Stimulated activated CD4-positive, alpha-beta T cell treated with anti-CD3 and anti-CD28 coated beads, Interleukin-4, amount 100 ng/mL, for 1 hour (primary cell): ENCODE measurements at regions not wholly inside any gene's neighbourhood (a gene's known extent, or its start where the extent isn't known, plus 50 kb on each side); places are given as distances from the start of the nearest gene placed in this dataset.
"Not testable (repeated sequence)": the region's sequence is repeated elsewhere in the genome, so short reads cannot be mapped to it uniquely, and the experiment has no call there.

Experiments
- DNase-seq: peaks from one replicate; pipeline ENCODE4 v3.0.0-alpha.2; 2020

DNA sequence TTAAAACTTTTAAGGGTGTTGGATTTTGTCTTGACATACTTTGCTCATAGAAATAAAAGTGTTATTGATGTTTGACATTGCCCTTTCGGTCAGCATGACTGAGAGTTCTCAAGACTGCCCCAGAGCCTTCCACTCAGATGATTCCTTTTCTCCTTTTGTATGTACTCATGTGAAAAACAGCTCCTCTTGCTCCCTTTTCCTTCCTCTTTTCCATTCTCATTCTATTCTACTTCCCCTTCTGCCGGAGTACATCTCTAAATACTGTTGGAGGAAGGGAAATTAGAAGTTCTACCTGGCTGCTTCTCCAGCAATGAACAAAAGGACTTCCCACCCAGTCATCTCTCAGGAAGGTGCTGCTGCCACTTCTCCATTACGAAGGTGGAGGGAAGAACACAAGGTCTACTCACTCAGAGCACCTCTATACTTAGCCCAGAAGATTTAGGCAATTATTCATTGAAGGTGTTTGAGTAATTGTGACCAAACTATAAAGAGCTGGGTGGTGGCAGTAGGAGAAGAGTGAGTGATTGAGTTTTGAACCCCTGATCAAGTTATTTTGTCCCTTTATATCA is 163.8 kb upstream of the MBNL1 start:
- no peak for DNase-seq

DNA sequence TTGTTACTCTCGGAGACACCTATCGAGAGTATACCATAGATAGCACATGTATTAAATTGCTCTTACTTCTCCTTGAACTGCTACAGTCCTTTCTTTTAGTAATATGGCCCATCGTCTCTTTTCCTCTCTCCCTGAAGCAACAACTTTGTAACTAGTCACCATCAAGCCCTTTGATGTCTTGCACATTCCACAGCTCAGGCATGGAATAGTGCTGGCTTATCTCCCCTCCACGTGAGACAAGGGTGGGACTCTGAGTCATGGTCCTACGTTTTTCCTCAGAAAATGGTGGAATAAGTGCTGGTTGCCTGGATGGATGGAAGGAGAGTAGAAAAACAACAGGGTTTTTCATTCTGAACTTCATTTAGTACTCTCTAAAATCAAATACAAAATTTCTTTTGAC is 163.3 kb upstream of the MBNL1 start:
- DNase-seq = no peak

DNA sequence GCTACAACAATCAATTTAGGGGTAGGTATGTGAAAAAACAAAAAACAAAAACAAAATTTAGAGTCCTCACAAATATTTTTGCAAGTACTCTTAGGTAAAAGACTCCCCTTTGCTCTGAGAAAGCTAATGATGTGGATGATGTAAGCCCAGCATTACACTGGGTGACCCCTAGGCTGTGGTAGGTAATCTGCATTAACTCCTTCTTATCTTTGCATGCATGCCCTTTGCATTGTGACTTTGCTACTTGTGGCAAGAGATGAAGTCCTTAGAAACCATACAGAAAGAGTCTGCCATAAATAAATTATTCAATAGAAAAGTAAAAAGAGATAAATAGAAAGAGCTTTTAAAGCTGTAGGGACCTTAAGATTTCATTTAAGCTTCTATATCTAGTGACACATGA is 159.7 kb upstream of the MBNL1 start:
- no peak for DNase-seq

DNA sequence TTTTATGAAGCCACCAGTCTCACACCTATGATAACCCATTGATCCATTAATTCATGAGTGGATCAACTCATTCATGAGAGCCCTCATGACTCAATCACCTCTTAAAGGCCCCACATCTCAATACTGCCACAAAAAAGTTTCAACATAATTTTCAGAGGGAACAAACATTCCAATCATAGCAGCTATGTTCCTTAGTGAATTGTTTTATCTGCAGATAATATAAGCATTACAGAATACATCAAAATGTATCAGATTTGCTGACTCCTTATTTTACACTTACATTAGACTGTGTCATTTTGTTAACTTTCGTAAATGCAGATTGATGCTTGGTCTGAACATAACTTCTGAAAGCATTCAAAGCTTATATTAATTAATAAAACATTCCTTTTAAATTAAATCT is 155.3 kb upstream of the MBNL1 start:
- no peak for DNase-seq

DNA sequence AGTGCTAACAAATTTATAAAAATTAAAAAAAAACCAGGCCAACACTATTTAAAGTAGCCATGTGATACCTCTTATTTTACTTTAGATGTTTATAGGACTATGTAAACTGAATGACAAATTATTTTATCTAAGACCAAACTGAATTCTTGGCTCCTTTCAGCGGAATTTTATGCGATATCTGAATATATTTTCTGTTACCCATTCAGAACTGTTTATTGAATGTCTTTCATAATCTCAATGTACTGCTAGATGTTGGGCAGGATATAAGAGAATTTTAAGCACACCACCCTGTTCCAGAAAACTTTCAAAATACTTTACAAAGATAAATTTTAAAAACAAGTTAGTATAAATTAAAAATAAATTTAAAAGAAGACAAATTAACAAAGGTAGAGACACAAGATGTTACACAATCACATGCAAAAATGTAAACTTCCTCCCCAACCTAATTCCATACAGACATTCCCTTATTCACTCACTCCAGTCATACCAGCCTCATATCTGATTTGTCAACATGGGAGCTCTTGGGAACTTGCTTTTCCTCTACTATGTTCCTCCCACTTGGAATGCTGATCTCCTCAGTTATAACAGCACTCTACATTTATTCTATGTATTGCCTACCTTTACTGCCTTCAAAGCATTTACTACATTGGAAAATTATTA is 154.6 kb upstream of the MBNL1 start:
- no peak for DNase-seq

DNA sequence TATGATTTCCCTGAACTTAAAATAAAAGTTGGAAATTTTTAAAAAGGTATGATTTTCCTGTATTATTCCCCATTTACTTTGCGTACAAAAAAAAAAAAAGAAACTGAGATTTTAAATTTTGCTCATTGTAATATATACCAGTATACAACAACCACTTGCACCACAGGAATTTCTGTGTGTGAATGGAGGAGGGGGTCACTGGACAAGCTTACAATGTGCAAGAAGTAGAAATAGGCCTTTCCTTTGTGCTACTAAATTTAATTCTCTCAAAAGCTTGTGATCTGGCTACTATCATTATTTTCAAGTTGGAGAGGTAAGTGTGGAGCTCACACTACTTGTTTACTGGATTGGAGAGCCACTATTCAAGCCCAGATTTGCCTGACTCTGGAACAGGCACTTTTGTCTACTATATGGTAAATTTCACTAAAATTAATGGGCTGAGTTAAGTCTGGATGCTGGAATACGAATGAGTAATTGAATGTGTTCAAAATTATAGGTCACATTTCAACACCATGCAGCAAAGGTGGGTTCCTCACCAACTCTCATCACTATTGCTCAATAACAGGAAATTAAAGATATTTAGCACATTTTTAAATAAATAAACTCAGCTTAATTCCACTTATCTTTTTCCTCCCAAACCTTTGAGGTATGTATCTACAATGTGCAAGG is 148.0 kb upstream of the MBNL1 start:
- no peak for DNase-seq

DNA sequence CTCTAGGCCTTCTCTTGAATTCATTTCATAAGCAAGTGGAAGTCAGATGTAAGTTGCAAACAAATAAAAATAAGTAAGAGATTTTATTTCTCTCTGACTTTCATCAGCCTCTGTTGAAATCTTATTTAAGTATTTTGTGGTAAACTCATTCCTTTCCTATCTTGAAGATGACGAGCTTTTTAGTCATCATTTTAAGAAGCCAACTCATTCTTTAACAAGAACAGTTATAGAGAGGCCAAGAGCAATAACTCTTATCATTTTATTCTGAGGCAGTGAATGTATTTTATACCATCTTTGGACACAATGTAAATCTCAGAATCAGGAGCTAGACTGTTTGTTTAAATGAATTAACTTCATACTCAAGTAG is 147.5 kb upstream of the MBNL1 start:
- no peak for DNase-seq

DNA sequence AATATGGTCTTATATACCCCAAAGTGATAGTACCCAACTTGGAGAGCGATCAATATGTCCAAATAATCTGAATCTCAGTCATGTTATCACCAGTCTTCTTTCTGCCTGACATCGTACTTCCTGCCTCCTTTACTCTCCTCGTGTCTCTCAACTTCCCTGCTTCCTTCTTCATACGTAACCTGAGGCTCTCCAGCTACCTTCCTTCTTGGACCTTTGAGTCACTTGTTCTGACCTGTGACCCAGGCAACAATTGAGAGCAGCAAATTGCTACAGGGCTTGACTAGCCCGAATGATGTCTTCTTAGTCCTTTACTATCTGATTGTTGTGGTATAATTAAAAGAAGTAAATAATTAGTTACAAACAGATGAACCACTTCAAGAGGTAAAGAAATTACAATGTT is 145.9 kb upstream of the MBNL1 start:
- no peak for DNase-seq

DNA sequence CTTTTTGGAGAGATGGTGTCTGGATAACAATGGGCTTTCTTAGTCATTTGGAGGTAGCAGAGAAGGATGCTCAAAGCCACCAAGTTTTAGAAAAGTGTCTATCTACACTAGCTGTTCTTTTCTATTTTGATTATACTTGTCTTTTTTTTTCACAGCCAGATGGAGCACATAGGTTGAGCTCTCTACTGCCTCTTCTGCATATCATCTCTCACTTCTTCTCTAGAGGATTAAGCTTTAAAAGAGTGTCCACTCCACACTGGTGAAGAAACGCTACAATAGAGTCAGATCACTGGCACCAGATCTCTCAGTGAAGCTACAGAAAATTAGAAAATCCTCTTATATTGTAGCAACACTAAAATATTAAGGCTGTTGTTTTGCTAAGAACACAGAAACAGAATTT is 145.3 kb upstream of the MBNL1 start:
- no peak for DNase-seq

DNA sequence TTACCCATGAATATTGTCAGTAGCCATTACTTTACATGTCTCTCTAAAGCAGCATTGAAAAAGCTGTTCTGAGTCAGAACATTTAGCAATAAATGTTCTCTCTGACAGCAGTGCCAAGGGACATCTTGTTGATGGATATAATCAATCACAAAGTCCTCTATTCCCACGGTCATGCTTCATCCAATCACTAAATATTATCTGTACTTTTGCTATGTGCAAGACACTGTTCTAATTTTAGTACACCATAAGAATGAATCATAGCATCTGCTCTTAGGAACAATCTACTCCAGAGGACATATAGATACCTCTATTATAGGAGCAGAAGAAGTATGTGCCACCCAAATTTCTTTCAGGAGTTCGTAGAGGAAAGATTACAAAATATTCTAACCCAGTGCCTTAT is 142.5 kb upstream of the MBNL1 start:
- DNase-seq = no peak

DNA sequence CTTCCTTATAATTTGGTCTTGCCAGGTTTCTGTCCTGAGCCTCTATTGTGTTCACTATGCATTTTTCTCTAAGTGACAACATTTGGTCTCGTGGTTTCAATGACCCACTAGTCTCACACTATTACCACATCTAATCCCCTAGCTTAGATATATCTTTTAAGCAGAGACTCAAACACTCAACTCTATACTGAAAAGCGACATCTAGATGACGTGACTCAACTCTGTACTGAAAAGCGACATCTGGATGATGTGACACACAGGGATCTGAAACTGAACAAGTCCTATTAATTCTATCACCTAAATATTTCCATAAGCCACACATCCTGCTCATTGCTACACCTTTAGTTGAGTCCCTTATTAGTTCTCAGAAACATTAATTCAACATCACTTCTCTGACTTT is 141.7 kb upstream of the MBNL1 start:
- no peak for DNase-seq

DNA sequence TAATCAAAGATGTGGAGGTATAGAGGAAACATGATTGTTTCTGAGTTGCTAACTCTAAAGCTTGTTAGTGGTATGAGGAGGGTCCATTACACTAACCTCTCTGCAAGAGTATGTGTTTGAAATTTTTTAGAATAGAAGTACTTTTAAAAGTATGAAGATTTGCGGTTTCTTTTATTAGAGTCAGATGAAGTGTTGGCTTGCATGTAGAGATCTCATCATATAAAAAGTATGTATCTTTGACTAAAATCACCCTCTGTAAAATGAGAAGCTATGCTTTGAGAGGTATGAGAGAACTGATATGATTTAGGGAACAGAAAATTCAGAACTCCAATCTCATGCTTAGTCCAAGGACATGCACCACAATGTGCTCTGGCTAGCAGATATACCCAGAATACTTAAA is 140.4 kb upstream of the MBNL1 start:
- no peak for DNase-seq

DNA sequence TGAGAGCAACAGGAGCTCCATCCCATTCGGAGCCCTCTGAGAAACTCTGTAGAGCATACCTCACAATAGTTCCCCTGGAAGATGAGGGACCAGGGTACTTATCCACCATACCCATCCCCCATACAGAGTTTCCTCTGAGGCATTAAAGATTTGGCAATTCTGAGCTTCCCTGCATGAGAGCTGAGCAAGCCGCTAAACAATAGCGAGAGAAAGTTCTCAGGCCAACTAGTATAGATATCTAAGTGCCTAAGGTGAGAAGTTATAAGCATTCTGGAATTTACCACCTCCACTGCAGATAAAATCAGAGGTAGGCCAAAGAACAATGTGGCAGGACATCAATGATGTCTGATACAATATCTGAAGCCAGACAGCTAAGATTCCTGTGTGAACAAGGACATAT is 129.1 kb upstream of the MBNL1 start:
- DNase-seq = no peak

DNA sequence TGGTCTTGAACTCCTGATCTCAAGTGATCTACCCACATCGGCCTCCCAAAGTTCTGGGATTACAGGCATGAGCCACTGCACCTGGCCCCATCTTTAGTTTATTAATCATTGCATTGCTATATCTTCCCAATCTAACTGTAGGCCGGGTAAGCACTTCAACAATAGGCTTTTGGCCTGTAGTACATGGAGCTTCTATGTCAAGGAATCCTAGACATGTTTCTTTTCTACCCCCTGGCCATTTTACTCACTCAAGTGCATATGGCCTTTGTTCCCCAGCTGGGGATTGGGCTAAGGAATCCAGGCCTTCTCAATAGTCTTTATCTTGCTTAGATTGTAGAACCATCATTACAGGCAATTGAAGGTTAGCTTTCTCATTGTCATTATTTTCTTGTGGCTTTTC is 122.3 kb upstream of the MBNL1 start:
- DNase-seq = no peak

DNA sequence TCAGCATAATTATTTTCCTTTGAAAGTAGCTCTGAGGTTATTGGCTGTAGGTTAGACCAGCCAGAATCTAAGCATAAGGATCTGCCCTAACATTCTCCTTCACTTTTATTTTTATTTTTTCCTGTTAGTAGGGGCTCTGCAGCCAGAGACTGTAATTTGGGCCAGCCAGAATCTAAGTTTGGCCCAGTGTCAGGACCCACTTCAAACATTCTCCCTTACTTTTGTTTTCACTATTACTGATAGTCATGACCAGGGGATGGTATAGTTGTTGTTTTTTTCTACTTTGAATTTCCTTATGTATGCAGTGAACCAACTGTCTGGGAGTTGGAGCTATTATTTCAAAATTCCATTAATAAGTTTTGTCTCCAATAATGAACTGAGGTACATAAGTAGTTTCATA is 121.0 kb upstream of the MBNL1 start:
- no peak for DNase-seq

DNA sequence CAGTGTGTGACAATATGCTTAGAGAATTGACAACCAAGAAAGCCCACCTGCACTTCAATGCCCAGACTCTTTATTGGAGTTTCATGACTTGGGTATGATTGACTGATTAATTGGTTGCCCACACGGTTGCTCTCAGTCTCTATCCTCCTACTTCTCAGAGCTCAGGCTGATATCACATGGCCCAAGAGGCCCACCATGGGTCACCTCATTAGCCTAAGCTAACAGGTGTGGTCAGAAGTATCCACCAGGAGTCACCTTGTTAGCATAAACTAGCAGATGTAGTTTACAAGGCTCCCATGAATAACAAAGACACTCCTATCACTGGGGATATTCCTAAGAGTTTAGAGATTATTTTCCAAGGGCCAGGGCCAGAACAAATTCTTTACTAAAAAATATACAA is 120.2 kb upstream of the MBNL1 start:
- DNase-seq = no peak

DNA sequence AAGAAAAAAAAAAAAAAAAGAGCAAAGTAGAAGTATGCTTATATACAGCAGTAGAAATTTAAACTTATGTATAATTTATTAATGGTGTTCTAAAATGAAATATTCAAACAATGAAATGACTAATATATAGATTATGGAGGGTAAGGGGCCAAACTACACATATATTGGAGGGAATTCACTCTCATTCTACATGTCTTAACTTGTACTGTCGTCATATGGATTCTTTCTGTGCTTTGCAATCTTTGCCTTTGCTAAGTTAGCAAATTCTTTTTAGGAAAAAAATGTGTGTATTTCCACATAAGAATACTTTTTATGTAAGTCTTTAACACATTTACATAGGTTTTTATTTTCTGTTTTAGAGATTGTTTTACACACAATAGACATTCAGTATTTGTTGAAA is 118.9 kb upstream of the MBNL1 start:
- DNase-seq = no peak

DNA sequence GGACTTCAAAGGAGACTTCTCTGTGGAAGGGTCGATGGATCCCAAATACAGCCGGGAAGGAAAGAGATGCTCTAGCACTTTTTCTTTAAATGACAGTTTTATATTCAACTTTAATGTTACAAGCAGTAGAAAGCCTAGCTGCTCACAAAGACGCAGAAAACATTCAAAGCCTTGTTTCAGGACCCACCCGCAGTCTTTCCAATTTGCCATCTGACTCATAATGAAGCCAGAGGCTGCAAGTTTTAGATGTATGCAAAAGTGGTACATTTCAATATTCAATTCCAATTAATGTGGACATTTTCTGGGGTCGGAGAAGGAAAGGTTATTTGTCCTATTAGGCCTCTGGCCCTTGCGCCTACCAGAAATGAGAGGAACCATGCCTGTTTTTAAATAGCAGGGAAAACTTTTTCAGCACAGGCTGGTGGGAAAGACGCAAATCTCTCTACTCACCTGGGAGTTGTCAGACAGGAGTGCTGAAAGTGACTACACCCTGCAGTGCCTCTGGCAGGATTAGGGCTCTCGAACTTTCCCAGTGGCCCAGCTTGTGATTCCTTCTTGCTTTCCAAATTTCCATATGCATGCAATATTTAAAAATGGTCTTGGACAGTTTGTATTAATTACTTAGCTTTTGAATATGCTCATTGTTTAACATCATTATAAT is 117.4 kb upstream of the MBNL1 start:
- DNase-seq = no peak

DNA sequence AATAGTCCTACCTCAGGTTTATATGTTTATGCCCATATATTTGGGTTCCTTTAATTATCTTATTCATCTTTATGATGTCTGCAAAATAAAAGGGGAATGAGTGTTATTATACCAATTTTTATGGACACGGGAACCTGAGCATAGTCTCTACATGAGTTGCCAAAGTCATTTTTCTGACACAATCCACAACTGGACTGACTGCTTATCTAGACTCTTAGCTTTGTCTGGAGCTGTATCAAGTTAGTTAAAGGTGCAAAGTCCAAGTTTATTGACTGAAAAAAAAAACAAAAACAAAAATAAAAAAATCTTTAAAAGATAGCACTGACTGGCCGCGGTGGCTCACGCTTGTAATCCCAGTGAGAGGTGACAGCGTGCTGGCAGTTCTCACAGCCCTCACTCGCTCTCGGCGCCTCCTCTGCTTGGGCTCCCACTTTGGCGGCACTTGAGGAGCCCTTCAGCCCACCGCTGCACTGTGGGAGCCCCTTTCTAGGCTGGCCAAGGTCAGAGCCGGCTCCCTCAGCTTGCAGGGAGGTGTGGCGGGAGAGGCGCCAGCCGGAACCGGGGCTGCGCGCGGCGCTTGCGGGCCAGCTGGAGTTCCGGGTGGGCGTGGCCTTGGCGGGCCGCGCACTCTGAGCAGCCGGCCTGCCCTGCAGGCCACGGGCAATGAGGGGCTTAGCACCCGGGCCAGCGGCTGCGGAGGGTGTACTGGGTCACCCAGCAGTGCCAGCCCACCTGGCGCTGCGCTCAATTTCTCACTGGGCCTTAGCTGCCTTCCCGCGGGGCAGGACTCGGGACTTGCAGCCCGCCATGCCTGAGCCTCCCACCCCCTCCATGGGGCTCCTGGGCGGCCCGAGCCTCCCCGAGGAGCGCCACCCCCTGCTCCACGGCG is 116.6 kb upstream of the MBNL1 start:
- not testable (repeated sequence) for DNase-seq

DNA sequence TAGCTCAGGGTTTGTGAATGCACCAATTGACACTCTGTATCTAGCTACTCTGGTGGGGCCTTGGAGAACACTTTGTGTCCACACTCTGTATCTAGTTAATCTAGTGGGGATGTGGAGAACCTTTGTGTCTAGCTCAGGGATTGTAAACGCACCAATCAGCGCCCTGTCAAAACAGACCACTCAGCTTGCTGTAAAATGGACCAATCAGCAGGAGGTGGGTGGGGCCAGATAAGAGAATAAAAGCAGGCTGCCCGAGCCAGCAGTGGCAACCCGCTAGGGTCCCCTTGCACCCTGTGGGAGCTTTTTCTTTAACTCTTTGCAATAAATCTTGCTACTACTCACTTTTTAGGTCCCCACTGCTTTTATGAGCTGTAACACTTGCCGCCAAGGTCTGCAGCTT is 115.6 kb upstream of the MBNL1 start:
- DNase-seq = not testable (repeated sequence)

DNA sequence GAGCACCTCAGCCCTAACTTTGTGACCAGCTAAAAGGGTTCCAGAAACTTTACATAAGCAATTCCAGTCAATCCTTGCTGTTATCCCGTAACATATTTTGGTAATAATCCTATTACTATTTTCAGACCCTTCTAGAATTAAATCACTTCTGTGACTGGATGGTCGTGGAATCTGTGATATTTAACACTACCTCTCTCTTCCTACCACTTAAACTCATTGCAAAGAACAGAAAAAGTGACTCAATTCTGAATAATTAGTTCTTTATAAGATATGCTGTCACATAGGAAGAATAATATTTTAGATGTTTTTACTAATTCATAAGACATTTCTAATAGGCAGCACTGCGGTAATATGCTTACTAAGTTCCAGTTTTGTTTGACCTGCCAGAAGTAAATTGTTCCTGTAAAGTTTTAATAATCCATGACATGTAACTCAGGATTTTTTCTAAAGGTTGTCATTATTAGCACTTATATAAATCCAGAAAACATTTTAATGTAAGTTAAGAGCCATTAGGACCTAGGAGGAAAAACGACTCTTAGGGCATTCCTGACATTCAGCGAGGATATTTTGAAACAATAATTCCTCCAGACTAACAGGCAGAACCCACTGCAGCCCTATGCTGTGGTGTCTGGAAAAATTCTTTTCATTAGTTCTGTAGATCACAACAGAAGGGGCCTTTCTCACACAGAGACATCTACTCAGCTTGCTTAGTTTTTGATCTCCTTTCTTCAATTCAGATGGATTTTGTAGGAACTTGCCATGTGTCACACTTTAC is 113.3 kb upstream of the MBNL1 start:
- no peak for DNase-seq

DNA sequence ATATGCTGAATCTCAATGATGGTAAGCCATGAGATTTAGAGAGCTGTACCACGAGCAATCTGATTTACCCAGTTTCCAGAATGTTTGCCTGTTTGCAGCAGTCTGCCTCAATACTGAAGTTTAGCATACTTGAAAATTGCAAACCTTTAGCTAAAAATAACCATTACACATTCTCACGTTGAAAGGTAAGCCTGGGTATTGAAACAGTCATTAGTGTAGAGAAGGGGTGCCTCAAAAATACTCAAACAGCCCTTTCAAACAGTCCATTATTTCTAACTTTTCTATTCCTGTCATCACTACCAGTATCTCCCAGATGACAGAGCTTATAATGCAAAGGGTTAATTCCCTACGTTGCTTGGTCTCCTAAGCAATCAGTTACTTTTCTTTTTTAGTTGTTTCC is 111.8 kb upstream of the MBNL1 start:
- DNase-seq = no peak

DNA sequence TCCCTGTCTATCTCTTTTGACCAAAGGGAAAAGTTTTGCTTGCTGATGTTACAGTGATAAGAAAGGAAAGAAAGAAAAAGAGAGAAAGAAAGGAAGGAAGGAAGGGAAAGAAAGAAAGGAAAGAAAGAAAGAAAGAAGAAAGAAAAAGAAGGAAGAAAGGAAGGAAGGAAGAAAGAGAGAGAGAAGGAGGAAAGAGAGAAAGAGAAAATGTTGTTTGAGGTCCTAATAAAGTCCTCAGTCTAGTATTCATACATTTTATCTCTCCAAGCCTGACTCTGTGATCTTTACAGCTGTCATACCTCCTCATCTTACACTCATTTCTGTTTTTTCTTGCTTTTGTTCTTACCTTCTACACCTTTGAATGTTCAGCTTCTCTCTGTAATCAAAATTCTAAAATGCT is 111.4 kb upstream of the MBNL1 start:
- DNase-seq = no peak
